Esophagus muscularis mucosa (tissue), 4 donors: ENCODE measurements at regions not wholly inside any gene's neighbourhood (a gene's known extent, or its start where the extent isn't known, plus 50 kb on each side); places are given as distances from the start of the nearest gene placed in this dataset.

ENCODE experiments used
- CTCF ChIP-seq, 3 experiments: fragments of 200-600 bp in 2 of 3; fragments of 450-650 bp in 1 of 3; sonication (generic) in 2 of 3; IDR thresholded peaks; one replicate each; pipeline ENCODE4 v1.5.1; 2017 to 2019; ENCODE audit warnings: antibody characterized with exemption in 3 of 3, mild to moderate bottlenecking in 2 of 3, moderate library complexity in 1 of 3
- EP300 ChIP-seq: sonication (generic); formaldehyde crosslinking; IDR thresholded peaks from one replicate; pipeline ENCODE4 v1.6.1; 2017; ENCODE audit warnings: antibody characterized with exemption
- POLR2A ChIP-seq: fragments of 450-650 bp; IDR thresholded peaks from one replicate; pipeline ENCODE4 v1.6.1; 2017; ENCODE audit warnings: antibody characterized with exemption, moderate library complexity, mild to moderate bottlenecking, low read depth
- POLR2AphosphoS5 ChIP-seq, 2 donors: sonication (generic); formaldehyde crosslinking; IDR thresholded peaks; one replicate each; pipeline ENCODE4 v1.6.1; 2017; ENCODE audit warnings: antibody characterized with exemption in 2 of 2

- no peak for TF ChIP-seq EP300
- no peak for TF ChIP-seq CTCF (IDR thresholded peaks at IDR 0.05)
- no peak for TF ChIP-seq POLR2AphosphoS5 (IDR thresholded peaks at IDR 0.05)
- TF ChIP-seq POLR2A = no peak
Measured at GRCh38 chr13:68323124-68323523, 1093.0 kb upstream of the PCDH9 start.
